GM18867 (cell line): ENCODE measurements at regions not wholly inside any gene's neighbourhood (a gene's known extent, or its start where the extent isn't known, plus 50 kb on each side); places are given as distances from the start of the nearest gene placed in this dataset.
"Not testable (repeated sequence)": the region's sequence is repeated elsewhere in the genome, so short reads cannot be mapped to it uniquely, and the experiment has no call there.

Experiments used
- ATAC-seq: cut with Tn5 transposase; IDR thresholded peaks from one replicate; pipeline ENCODE4 v1.9.1; 2021; ENCODE audit warnings: mild to moderate bottlenecking, moderate library complexity; ENCODE audit not compliant: unreplicated experiment

- no peak for ATAC-seq
These were observed 239.1 kb downstream of the CHM start for GRCh38 chrX:85808217-85808616.

- ATAC-seq = not testable (repeated sequence)
These were observed 275.0 kb downstream of the CHM start for GRCh38 chrX:85772391-85772790.

- no peak for ATAC-seq
These were observed 281.7 kb downstream of the CHM start for GRCh38 chrX:85765651-85766050.

- ATAC-seq = not testable (repeated sequence)
These were observed 324.3 kb downstream of the CHM start for GRCh38 chrX:85723025-85723424.

GRCh38 chrX:85703233-85703632 lies 323.8 kb upstream of the POF1B start:
- ATAC-seq = not testable (repeated sequence)

GRCh38 chrX:85698921-85699320 lies 319.5 kb upstream of the POF1B start:
- ATAC-seq = no peak

GRCh38 chrX:85685843-85686242 lies 306.4 kb upstream of the POF1B start:
- no peak for ATAC-seq

GRCh38 chrX:85666471-85666870 lies 287.0 kb upstream of the POF1B start:
- no peak for ATAC-seq

GRCh38 chrX:85663970-85664369 lies 284.5 kb upstream of the POF1B start:
- not testable (repeated sequence) for ATAC-seq

- ATAC-seq = no peak
These were observed 251.4 kb upstream of the POF1B start for GRCh38 chrX:85630901-85631300.

GRCh38 chrX:85627363-85627762 lies 247.9 kb upstream of the POF1B start:
- peak; percentile 80 for ATAC-seq

GRCh38 chrX:85622635-85623034 lies 243.2 kb upstream of the POF1B start:
- ATAC-seq = no peak

- no peak for ATAC-seq
These were observed 241.0 kb upstream of the POF1B start for GRCh38 chrX:85620466-85620865.

GRCh38 chrX:85619962-85620361 lies 240.5 kb upstream of the POF1B start:
- no peak for ATAC-seq

- no peak for ATAC-seq
These were observed 232.5 kb upstream of the POF1B start for GRCh38 chrX:85611926-85612325.

GRCh38 chrX:85592980-85593379 lies 213.5 kb upstream of the POF1B start:
- ATAC-seq = no peak

- ATAC-seq = no peak
These were observed 212.1 kb upstream of the POF1B start for GRCh38 chrX:85591536-85591935.

- ATAC-seq = no peak
These were observed 211.2 kb upstream of the POF1B start for GRCh38 chrX:85590638-85591037.

GRCh38 chrX:85573801-85574200 lies 194.3 kb upstream of the POF1B start:
- peak; percentile 62 for ATAC-seq

GRCh38 chrX:85570496-85570895 lies 191.0 kb upstream of the POF1B start:
- no peak for ATAC-seq

GRCh38 chrX:85569686-85570085 lies 190.2 kb upstream of the POF1B start:
- ATAC-seq = no peak

GRCh38 chrX:85569096-85569495 lies 189.6 kb upstream of the POF1B start:
- ATAC-seq = no peak

- ATAC-seq = no peak
These were observed 181.8 kb upstream of the POF1B start for GRCh38 chrX:85561231-85561630.

- no peak for ATAC-seq
These were observed 165.1 kb upstream of the POF1B start for GRCh38 chrX:85544609-85545008.
